Ishikawa (cell line): ENCODE measurements at regions not wholly inside any gene's neighbourhood (a gene's known extent, or its start where the extent isn't known, plus 50 kb on each side); places are given as distances from the start of the nearest gene placed in this dataset.

Experiments
- CREB1 ChIP-seq: IDR thresholded peaks from 2 replicates; pipeline ENCODE4 v1.6.1; 2012; ENCODE audit warnings: low read depth
- NFIC ChIP-seq: IDR thresholded peaks from 2 replicates; pipeline ENCODE4 v1.6.1; 2012
- TAF1 ChIP-seq: IDR thresholded peaks from 2 replicates; pipeline ENCODE4 v1.6.1; 2012; ENCODE audit warnings: low read depth, mild to moderate bottlenecking
- USF1 ChIP-seq: IDR thresholded peaks from 2 replicates; pipeline ENCODE4 v1.6.1; 2012
- TF ChIP-seq, protein P1 (sequence below): IDR thresholded peaks from 2 replicates; pipeline ENCODE4 v1.6.1; 2012; ENCODE audit warnings: low read depth, mild to moderate bottlenecking

- TF ChIP-seq CREB1: no peak
- TF ChIP-seq NFIC: no peak
- no peak for TF ChIP-seq TAF1
- no peak for TF ChIP-seq USF1
- TF ChIP-seq, protein P1, sequence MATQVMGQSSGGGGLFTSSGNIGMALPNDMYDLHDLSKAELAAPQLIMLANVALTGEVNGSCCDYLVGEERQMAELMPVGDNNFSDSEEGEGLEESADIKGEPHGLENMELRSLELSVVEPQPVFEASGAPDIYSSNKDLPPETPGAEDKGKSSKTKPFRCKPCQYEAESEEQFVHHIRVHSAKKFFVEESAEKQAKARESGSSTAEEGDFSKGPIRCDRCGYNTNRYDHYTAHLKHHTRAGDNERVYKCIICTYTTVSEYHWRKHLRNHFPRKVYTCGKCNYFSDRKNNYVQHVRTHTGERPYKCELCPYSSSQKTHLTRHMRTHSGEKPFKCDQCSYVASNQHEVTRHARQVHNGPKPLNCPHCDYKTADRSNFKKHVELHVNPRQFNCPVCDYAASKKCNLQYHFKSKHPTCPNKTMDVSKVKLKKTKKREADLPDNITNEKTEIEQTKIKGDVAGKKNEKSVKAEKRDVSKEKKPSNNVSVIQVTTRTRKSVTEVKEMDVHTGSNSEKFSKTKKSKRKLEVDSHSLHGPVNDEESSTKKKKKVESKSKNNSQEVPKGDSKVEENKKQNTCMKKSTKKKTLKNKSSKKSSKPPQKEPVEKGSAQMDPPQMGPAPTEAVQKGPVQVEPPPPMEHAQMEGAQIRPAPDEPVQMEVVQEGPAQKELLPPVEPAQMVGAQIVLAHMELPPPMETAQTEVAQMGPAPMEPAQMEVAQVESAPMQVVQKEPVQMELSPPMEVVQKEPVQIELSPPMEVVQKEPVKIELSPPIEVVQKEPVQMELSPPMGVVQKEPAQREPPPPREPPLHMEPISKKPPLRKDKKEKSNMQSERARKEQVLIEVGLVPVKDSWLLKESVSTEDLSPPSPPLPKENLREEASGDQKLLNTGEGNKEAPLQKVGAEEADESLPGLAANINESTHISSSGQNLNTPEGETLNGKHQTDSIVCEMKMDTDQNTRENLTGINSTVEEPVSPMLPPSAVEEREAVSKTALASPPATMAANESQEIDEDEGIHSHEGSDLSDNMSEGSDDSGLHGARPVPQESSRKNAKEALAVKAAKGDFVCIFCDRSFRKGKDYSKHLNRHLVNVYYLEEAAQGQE: no peak
Measured at GRCh38 chr2:185990861-185991525, 252.4 kb downstream of the FSIP2 start.
